SK-N-SH (cell line): ENCODE measurements at regions not wholly inside any gene's neighbourhood (a gene's known extent, or its start where the extent isn't known, plus 50 kb on each side); places are given as distances from the start of the nearest gene placed in this dataset.

Experiments
- CTCF ChIA-PET: fragments of 300-600, 350-600 bp; formaldehyde crosslinking; extraction: SDS; loops from one replicate; lab custom pipeline; 2021; lab: Yijun Ruan, JAX
- POLR2A ChIA-PET: fragments of 350-600 bp; sonication (Branson Sonifier 250); formaldehyde crosslinking; extraction: SDS; loops from one replicate; lab custom pipeline; 2020; ENCODE audit warnings: antibody characterized with exemption, inconsistent platforms; lab: Yijun Ruan, JAX
- DNase-seq: peaks from one replicate; pipeline ENCODE4 v3.0.0; 2012
- H2AFZ ChIP-seq: fragments of 200-600 bp; sonication (generic); 2 replicates; pipeline ENCODE4 v1.8.1; 2016; ENCODE audit warnings: antibody characterized with exemption, mild to moderate bottlenecking, low read depth
- H3F3A ChIP-seq: fragments of 200-600 bp; sonication (generic); replicated peaks from 2 replicates; pipeline ENCODE3; 2016; ENCODE audit warnings: antibody characterized with exemption, mild to moderate bottlenecking; ENCODE audit not compliant: insufficient read depth
- H3K27ac ChIP-seq, 2 experiments: fragments of 200-500 bp in 1 of 2; fragments of 200-600 bp in 1 of 2; sonication (Bioruptor generic) in 1 of 2; sonication (generic), shearing (Covaris generic) in 1 of 2; 2 replicates each; pipeline versions ENCODE4 v1.5.1 to v1.6.1; 2014 to 2016; ENCODE audit warnings: low read depth in 2 of 2, inconsistent platforms in 1 of 2, low read length in 1 of 2, mild to moderate bottlenecking in 1 of 2, mixed read lengths in 1 of 2
- H3K27me3 ChIP-seq: fragments of 200-600 bp; sonication (generic), shearing (Covaris generic); 2 replicates; pipeline ENCODE4 v1.6.1; 2016; ENCODE audit warnings: mixed run types; ENCODE audit not compliant: insufficient read depth
- H3K36me3 ChIP-seq, 2 experiments: fragments of 200-500 bp in 1 of 2; fragments of 200-600 bp in 1 of 2; sonication (Bioruptor generic) in 1 of 2; sonication (generic) in 1 of 2; replicated peaks in 1 of 2; 2 replicates each; pipeline versions ENCODE3 to v1.5.1; 2014 to 2016; ENCODE audit warnings: low read length in 1 of 2, mild to moderate bottlenecking in 1 of 2; ENCODE audit not compliant: insufficient read depth in 2 of 2, control insufficient read depth in 1 of 2
- H3K4me1 ChIP-seq, 2 experiments: fragments of 200-500 bp in 1 of 2; fragments of 200-600 bp in 1 of 2; sonication (Bioruptor generic) in 1 of 2; sonication (generic), shearing (Covaris generic) in 1 of 2; 2 replicates each; pipeline versions ENCODE4 v1.5.1 to v1.6.1; 2014 to 2016; ENCODE audit warnings: low read depth in 1 of 2, low read length in 1 of 2, mixed run types in 1 of 2; ENCODE audit not compliant: insufficient read depth in 2 of 2, control insufficient read depth in 1 of 2
- H3K4me2 ChIP-seq: fragments of 200-600 bp; sonication (generic), shearing (Covaris generic); 2 replicates; pipeline ENCODE4 v1.6.1; 2017; ENCODE audit warnings: mixed run types
- H3K4me3 ChIP-seq, 2 experiments: fragments of 200-500 bp in 1 of 2; fragments of 200-600 bp in 1 of 2; sonication (Bioruptor generic) in 1 of 2; sonication (generic), shearing (Covaris generic) in 1 of 2; 2 replicates each; pipeline versions ENCODE4 v1.5.1 to v1.8.1; 2014 to 2016; ENCODE audit warnings: low read depth in 2 of 2, inconsistent platforms in 1 of 2, low read length in 1 of 2, mild to moderate bottlenecking in 1 of 2, mixed read lengths in 1 of 2, moderate library complexity in 1 of 2
- H3K79me2 ChIP-seq: fragments of 200-600 bp; sonication (generic); 2 replicates; pipeline ENCODE4 v1.8.1; 2017; ENCODE audit warnings: mild to moderate bottlenecking; ENCODE audit not compliant: insufficient read depth
- H3K9ac ChIP-seq: fragments of 200-600 bp; sonication (generic); 2 replicates; pipeline ENCODE4 v1.6.1; 2017; ENCODE audit warnings: mixed run types
- H3K9me2 ChIP-seq: fragments of 200-600 bp; sonication (generic); 2 replicates; pipeline ENCODE4 v1.6.1; 2017; ENCODE audit warnings: mixed run types
- H3K9me3 ChIP-seq: fragments of 200-600 bp; sonication (generic); 2 replicates; pipeline ENCODE4 v1.6.1; 2017; ENCODE audit warnings: mixed run types, mild to moderate bottlenecking, moderate library complexity
- H4K20me1 ChIP-seq: fragments of 200-600 bp; sonication (generic); 2 replicates; pipeline ENCODE4 v1.6.1; 2017; ENCODE audit warnings: mild to moderate bottlenecking, mixed run types; ENCODE audit not compliant: insufficient read depth
- EP300 ChIP-seq, 2 experiments: IDR thresholded peaks; 2 replicates each; pipeline versions ENCODE4 v1.4.0 to v1.6.1; 2012; ENCODE audit warnings: borderline replicate concordance in 1 of 2, low read depth in 1 of 2, low read length in 1 of 2
- FOSL2 ChIP-seq: IDR thresholded peaks from 2 replicates; pipeline ENCODE4 v1.4.0; 2012; ENCODE audit warnings: low read depth, mild to moderate bottlenecking, moderate library complexity, borderline replicate concordance
- FOXJ3 ChIP-seq: sonication (generic); formaldehyde crosslinking; IDR thresholded peaks from 2 replicates; pipeline ENCODE4 v1.5.1; 2020; ENCODE audit warnings: mild to moderate bottlenecking, missing genetic modification reagents
- FOXM1 ChIP-seq: IDR thresholded peaks from 2 replicates; pipeline ENCODE4 v1.4.0; 2012; ENCODE audit warnings: low read depth, mild to moderate bottlenecking
- GABPA ChIP-seq: IDR thresholded peaks from 2 replicates; pipeline ENCODE4 v1.4.0; 2012; ENCODE audit warnings: low read depth, mild to moderate bottlenecking
- GATA2 ChIP-seq: sonication (generic); formaldehyde crosslinking; IDR thresholded peaks from 2 replicates; pipeline ENCODE4 v1.5.0; 2020; ENCODE audit warnings: mild to moderate bottlenecking, missing genetic modification reagents
- JUND ChIP-seq: IDR thresholded peaks from 2 replicates; pipeline ENCODE4 v1.4.0; 2012
- MEF2A ChIP-seq: IDR thresholded peaks from 2 replicates; pipeline ENCODE4 v1.4.0; 2012; ENCODE audit warnings: low read depth, borderline replicate concordance
- MXI1 ChIP-seq: IDR thresholded peaks from 2 replicates; pipeline ENCODE4 v1.6.1; 2012; ENCODE audit warnings: mild to moderate bottlenecking, low read depth, low read length, improper control_type of control experiment
- NFIC ChIP-seq: IDR thresholded peaks from 2 replicates; pipeline ENCODE4 v1.4.0; 2012; ENCODE audit warnings: borderline replicate concordance
- NRF1 ChIP-seq: IDR thresholded peaks from 2 replicates; pipeline ENCODE4 v1.6.1; 2012; ENCODE audit warnings: low read depth, mild to moderate bottlenecking, low read length
- PBX3 ChIP-seq: IDR thresholded peaks from 2 replicates; pipeline ENCODE4; 2012
- RAD21 ChIP-seq: IDR thresholded peaks from 2 replicates; pipeline ENCODE4 v1.6.1; 2012; ENCODE audit warnings: mild to moderate bottlenecking, low read length
- RCOR1 ChIP-seq: fragments of 150-350 bp; IDR thresholded peaks from 2 replicates; pipeline ENCODE4 v1.6.1; 2017; ENCODE audit warnings: antibody characterized with exemption, low read length
- RFX5 ChIP-seq: IDR thresholded peaks from 2 replicates; pipeline ENCODE4 v1.6.1; 2012; ENCODE audit warnings: mild to moderate bottlenecking, improper control_type of control experiment, low read length
- USF1 ChIP-seq: IDR thresholded peaks from 2 replicates; pipeline ENCODE4 v1.4.0; 2012; ENCODE audit warnings: low read depth, borderline replicate concordance
- USF2 ChIP-seq: fragments of 150-350 bp; IDR thresholded peaks from 2 replicates; pipeline ENCODE4 v1.6.1; 2017; ENCODE audit warnings: antibody characterized with exemption, low read length, low read depth, borderline replicate concordance
- WGBS: methylation state at CpG from one replicate; pipeline ENCODE4 v1.1.6; 2017; ENCODE audit warnings: low lambda C conversion rate; 5-methylcytosine and 5-hydroxymethylcytosine counted together

GRCh38 chr7:18250133-18250532, 222.5 kb upstream of the PRPS1L1 start:
- Histone ChIP-seq H3K79me2 (no peaks in the 10 kb centered on the region), H3K4me1 (no peaks in the 10 kb centered on the region), H4K20me1 (no peaks in the 10 kb centered on the region), H3K27me3 (peaks cover 3% of the 10 kb centered on the region; the same call in 1 of the 2 replicates), H3K36me3 (no peaks in the 10 kb centered on the region), H3F3A (no peaks in the 10 kb centered on the region), H3K27ac (no peak overlapping the region), H2AFZ (no peak overlapping the region), H3K4me3 (no peak overlapping the region), H3K9ac (no peak overlapping the region), H3K9me2 (no peaks in the 10 kb centered on the region), H3K4me2 (no peak overlapping the region), H3K9me3 (no peaks in the 10 kb centered on the region)
- ChIA-PET POLR2A (no interaction called here), CTCF (no interaction called here)
- TF ChIP-seq JUND (no peak), USF1 (no peak), GABPA (no peak), FOSL2 (no peak), MXI1 (no peak), GATA2 (no peak), NFIC (no peak), FOXM1 (no peak)
- DNase-seq: no peak

GRCh38 chr7:18257711-18258110, 230.1 kb upstream of the PRPS1L1 start:
- no peaks in the 10 kb centered on the region for H3K79me2 ChIP-seq
- no peaks in the 10 kb centered on the region for H3K36me3 ChIP-seq
- CTCF ChIA-PET: no interaction called here
- H3K27ac ChIP-seq: no peak overlapping the region
- TF ChIP-seq NRF1 (no peak), GABPA (no peak), EP300 (IDR thresholded peaks at IDR 0.05; ENCODE audit: borderline replicate concordance in 1 of 2, low read depth in 1 of 2, low read length in 1 of 2) (no peak), NFIC (no peak), MEF2A (no peak), RFX5 (peak; percentile 95)
- no peak for DNase-seq
- 13% methylated on average over 2 of the region's 2 CpGs for WGBS
- H3K27me3 ChIP-seq: no peaks in the 10 kb centered on the region
- no peaks in the 10 kb centered on the region for H3K9me2 ChIP-seq
- no peak overlapping the region for H3K9ac ChIP-seq
- no peaks in the 10 kb centered on the region for H3F3A ChIP-seq
- no peaks in the 10 kb centered on the region for H3K4me1 ChIP-seq
- no peak overlapping the region for H3K4me3 ChIP-seq
- POLR2A ChIA-PET: no interaction called here
- H3K4me2 ChIP-seq: no peak overlapping the region
- H2AFZ ChIP-seq: no peak overlapping the region
- peaks cover 7% of the 10 kb centered on the region; the same call in 1 of the 2 replicates for H3K9me3 ChIP-seq
- no peaks in the 10 kb centered on the region for H4K20me1 ChIP-seq

- no peak overlapping the region for H2AFZ ChIP-seq
- peaks cover 8% of the 10 kb centered on the region; the same call in 1 of the 2 replicates for H3K9me3 ChIP-seq
- H3K9me2 ChIP-seq: no peaks in the 10 kb centered on the region
- H4K20me1 ChIP-seq: no peaks in the 10 kb centered on the region
- no peaks in the 10 kb centered on the region for H3K4me1 ChIP-seq
- DNase-seq: no peak
- CTCF ChIA-PET: interaction anchor here (0.7 kb wide), 1 partner anchor 36 kb away, joined by 3 read pairs; no protein-coding TSS in a partner anchor
- H3F3A ChIP-seq: no peaks in the 10 kb centered on the region
- H3K36me3 ChIP-seq: no peaks in the 10 kb centered on the region
- 0% methylated on average over 1 of the region's 1 CpG for WGBS
- no peak overlapping the region for H3K4me2 ChIP-seq
- H3K27me3 ChIP-seq: no peaks in the 10 kb centered on the region
- no peak overlapping the region for H3K9ac ChIP-seq
- POLR2A ChIA-PET: no interaction called here
- H3K4me3 ChIP-seq: no peak overlapping the region
- H3K27ac ChIP-seq: no peak overlapping the region
- TF ChIP-seq MEF2A: no peak
- TF ChIP-seq PBX3: no peak
- no peak for TF ChIP-seq FOXJ3
- no peak for TF ChIP-seq RAD21
- TF ChIP-seq RCOR1: no peak
- no peak for TF ChIP-seq NRF1
- no peak for TF ChIP-seq USF2
- H3K79me2 ChIP-seq: no peaks in the 10 kb centered on the region
These were observed 233.5 kb upstream of the HDAC9 start for GRCh38 chr7:18262058-18262457.
